Panc1 (cell line): ENCODE measurements at regions not wholly inside any gene's neighbourhood (a gene's known extent, or its start where the extent isn't known, plus 50 kb on each side); places are given as distances from the start of the nearest gene placed in this dataset.

Experiments
- CTCF ChIP-seq: fragments of 450-650 bp; IDR thresholded peaks from 2 replicates; pipeline ENCODE4 v1.5.1; 2017; ENCODE audit warnings: mild to moderate bottlenecking
- REST ChIP-seq, 2 experiments: IDR thresholded peaks; 2 replicates each; pipeline ENCODE4 v1.6.1; 2011 to 2012; ENCODE audit warnings: low read depth in 2 of 2, control low read depth in 1 of 2, low read length in 1 of 2, mild to moderate bottlenecking in 1 of 2, moderate library complexity in 1 of 2; ENCODE audit not compliant: insufficient read depth in 1 of 2

- no peak for TF ChIP-seq CTCF
- TF ChIP-seq REST (IDR thresholded peaks at IDR 0.05; ENCODE audit: insufficient read depth in 1 of 2, low read depth in 2 of 2, low read length in 1 of 2), result no peak
Observed at GRCh38 chr1:55535724-55536544, 320.8 kb upstream of the USP24 start.
